D721Med (cell line): ENCODE measurements at regions not wholly inside any gene's neighbourhood (a gene's known extent, or its start where the extent isn't known, plus 50 kb on each side); places are given as distances from the start of the nearest gene placed in this dataset.
"Not testable (repeated sequence)": the region's sequence is repeated elsewhere in the genome, so short reads cannot be mapped to it uniquely, and the experiment has no call there.

ENCODE experiments used
- DNase-seq: peaks from one replicate; pipeline ENCODE4 v3.0.0; 2011; ENCODE audit warnings: low spot score; ENCODE audit not compliant: insufficient read length
- FAIRE-seq: peaks from 2 replicates; lab custom pipeline; 2011; peaks lifted over from hg19 to GRCh38; lab: Jason Lieb, UNC
- CTCF ChIP-seq: IDR thresholded peaks from 2 replicates; pipeline ENCODE4 v1.5.1; 2012; ENCODE audit warnings: mild to moderate bottlenecking, control low read depth; ENCODE audit not compliant: insufficient read depth; ENCODE audit errors: missing control alignments

- no peak for FAIRE-seq
- no peak for TF ChIP-seq CTCF
Measured at GRCh38 chr5:103391659-103392058, 133.1 kb downstream of the MACIR start.

GRCh38 chr5:103389846-103390245 lies 131.3 kb downstream of the MACIR start:
- no peak for DNase-seq
- no peak for FAIRE-seq
- TF ChIP-seq CTCF, result no peak

More at GRCh38 chr5:103391659-103392058, 133.1 kb downstream of the MACIR start:
- no peak for DNase-seq

- FAIRE-seq (no peak), DNase-seq (no peak)
- no peak for TF ChIP-seq CTCF
Measured at GRCh38 chr5:103389357-103389756, 130.8 kb downstream of the MACIR start.

- FAIRE-seq (no peak), DNase-seq (no peak)
- TF ChIP-seq CTCF, result no peak
Measured at GRCh38 chr5:103385722-103386121, 127.2 kb downstream of the MACIR start.

GRCh38 chr5:103377638-103378037 lies 119.1 kb downstream of the MACIR start:
- not testable (repeated sequence) for FAIRE-seq, DNase-seq

- DNase-seq, result no peak
- TF ChIP-seq CTCF, result no peak
- FAIRE-seq, result no peak
Measured at GRCh38 chr5:103375863-103376591, 117.5 kb downstream of the MACIR start.

GRCh38 chr5:103375350-103375749 lies 116.8 kb downstream of the MACIR start:
- FAIRE-seq (no peak), DNase-seq (no peak)
- TF ChIP-seq CTCF, result no peak
